ENCODE measurements at regions not wholly inside any gene's neighbourhood (a gene's known extent, or its start where the extent isn't known, plus 50 kb on each side); places are given as distances from the start of the nearest gene placed in this dataset.
A peak's percentile ranks its signal among the peaks of the same experiment; 100 is the strongest.

DNA sequence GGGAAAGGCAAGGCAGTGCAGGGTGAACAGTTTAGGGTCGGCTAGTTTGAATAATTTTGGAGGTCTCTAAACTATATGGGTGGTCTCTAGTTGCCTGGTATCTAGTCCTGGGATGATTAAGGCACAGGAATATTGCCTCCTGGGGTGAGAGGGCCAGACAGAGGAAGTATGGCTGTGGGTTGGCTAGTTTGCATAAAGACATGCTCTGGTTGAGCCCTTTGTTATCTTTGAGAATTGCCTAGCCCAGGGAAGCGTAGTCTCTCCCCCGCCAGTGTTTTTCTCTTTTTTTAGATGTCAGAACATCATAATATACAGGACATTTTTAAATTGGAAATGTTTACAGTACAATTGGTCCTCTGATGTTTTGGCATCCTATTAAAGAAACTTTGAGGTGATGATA lies 163.5 kb downstream of the PWWP3B start:
- POLR2A ChIA-PET = no interaction called here
- 1% methylated on average over 3 of the region's 3 CpGs for WGBS (ENCODE audit: missing lambda C conversion rate)
- FAIRE-seq = no peak

DNA sequence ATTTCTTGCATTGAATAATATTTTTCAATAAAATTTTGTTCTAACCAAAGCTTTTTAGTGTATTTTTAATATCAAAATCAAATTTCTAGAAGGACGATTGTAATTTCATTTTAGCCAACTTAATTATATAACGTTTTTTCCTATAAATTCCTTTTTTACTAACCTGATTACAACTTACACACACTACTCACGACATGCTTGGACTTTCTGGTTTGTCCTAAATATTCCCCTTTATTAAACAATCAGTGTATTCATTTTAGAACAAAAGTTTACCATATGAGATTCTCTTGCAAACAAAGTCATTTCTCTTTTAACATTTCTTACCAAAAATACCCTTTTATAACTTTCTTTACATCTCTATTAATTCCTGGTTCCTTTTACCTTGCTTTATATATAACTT lies 173.7 kb downstream of the PWWP3B start:
- ATAC-seq = no peak
- Histone ChIP-seq H3K4me2 (no peak overlapping the region), H3K4me3 (no peak overlapping the region), H3K9me3 (no peaks in the 10 kb centered on the region), H3K27ac (no peak overlapping the region), H3K4me1 (no peaks in the 10 kb centered on the region)
- CTCF ChIA-PET = no interaction called here
- WGBS (ENCODE audit: missing lambda C conversion rate) = 2% methylated on average over 3 of the region's 3 CpGs
- POLR2A ChIA-PET = no interaction called here
- DNase-seq (ENCODE audit: low read depth in 1 of 2, low spot score in 1 of 2) = peak in 1 of 2 experiments; percentile 2
- FAIRE-seq = peak; percentile 43
- TF ChIP-seq ZFP36 (IDR thresholded peaks at IDR 0.05; ENCODE audit: borderline replicate concordance, partially characterized antibody) = peak; percentile 82
- no peak for TF ChIP-seq CEBPB (IDR thresholded peaks at IDR 0.05)

More for the DNA sequence above, 163.5 kb downstream of the PWWP3B start:
- DNase-seq (ENCODE audit: low read depth in 1 of 2, low spot score in 1 of 2) = no peak
- TF ChIP-seq SMC3 (IDR thresholded peaks at IDR 0.05) (no peak), JUNB (IDR thresholded peaks at IDR 0.05) (no peak), CEBPB (IDR thresholded peaks at IDR 0.05) (no peak), GATA3 (IDR thresholded peaks at IDR 0.05; ENCODE audit: borderline replicate concordance) (no peak), HDAC2 (IDR thresholded peaks at IDR 0.05) (no peak), KDM1A (IDR thresholded peaks at IDR 0.05; ENCODE audit: low read depth) (no peak), HOXB5 (CRISPR knock-in tag; IDR thresholded peaks at IDR 0.05) (no peak), CHD2 (IDR thresholded peaks at IDR 0.05; ENCODE audit: low read length, partially characterized antibody) (no peak), ESRRA (IDR thresholded peaks at IDR 0.05; ENCODE audit: borderline replicate concordance, low read length) (no peak), POLR2AphosphoS2 (conservative IDR thresholded peaks at IDR 0.05; ENCODE audit: low read length) (no peak), ZC3H11A (IDR thresholded peaks at IDR 0.05) (no peak), CBX2 (IDR thresholded peaks at IDR 0.05; ENCODE audit: borderline replicate concordance, low read depth) (no peak), MYC (IDR thresholded peaks at IDR 0.05; ENCODE audit: borderline replicate concordance, low read length) (no peak), EHMT2 (IDR thresholded peaks at IDR 0.05; ENCODE audit: low read depth) (no peak)
- TF ChIP-seq, protein P1, sequence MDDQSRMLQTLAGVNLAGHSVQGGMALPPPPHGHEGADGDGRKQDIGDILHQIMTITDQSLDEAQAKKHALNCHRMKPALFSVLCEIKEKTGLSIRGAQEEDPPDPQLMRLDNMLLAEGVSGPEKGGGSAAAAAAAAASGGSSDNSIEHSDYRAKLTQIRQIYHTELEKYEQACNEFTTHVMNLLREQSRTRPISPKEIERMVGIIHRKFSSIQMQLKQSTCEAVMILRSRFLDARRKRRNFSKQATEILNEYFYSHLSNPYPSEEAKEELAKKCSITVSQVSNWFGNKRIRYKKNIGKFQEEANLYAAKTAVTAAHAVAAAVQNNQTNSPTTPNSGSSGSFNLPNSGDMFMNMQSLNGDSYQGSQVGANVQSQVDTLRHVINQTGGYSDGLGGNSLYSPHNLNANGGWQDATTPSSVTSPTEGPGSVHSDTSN (IDR thresholded peaks at IDR 0.05) = no peak
- no peak overlapping the region for H3K4me3 ChIP-seq
- CTCF ChIA-PET = no interaction called here
- ATAC-seq = no peak
- no peaks in the 10 kb centered on the region for H3K4me1 ChIP-seq
- no peak overlapping the region for H3K4me2 ChIP-seq
- no peak overlapping the region for H3K27ac ChIP-seq
- no peaks in the 10 kb centered on the region for H3K9me3 ChIP-seq

DNA sequence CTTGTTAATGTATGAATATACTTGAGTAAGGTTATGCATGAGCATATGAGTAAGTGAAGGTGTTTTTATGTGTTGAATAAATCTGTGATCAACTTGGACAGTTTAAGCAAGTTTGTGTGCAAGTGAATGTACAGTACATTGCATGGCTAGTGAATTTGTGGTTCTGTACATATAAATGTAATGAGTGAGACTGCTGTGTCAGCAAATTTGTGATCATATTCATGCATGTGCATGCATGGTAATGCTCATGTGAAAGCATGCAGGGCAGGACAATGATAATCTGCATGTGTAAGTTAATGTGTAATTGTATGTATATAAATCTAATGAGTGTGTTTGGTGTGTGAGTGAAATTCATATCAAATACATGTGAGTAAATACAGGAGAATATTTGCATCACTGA lies 188.5 kb downstream of the PWWP3B start:
- ATAC-seq (no peak), DNase-seq (ENCODE audit: low read depth in 1 of 2, low spot score in 1 of 2) (no peak), FAIRE-seq (no peak)
- H3K4me1 ChIP-seq = no peaks in the 10 kb centered on the region
- no peaks in the 10 kb centered on the region for H3K9me3 ChIP-seq
- H3K4me2 ChIP-seq = no peak overlapping the region
- H3K27ac ChIP-seq = no peak overlapping the region
- ChIA-PET POLR2A (no interaction called here), CTCF (no interaction called here)
- no peak overlapping the region for H3K4me3 ChIP-seq
- TF ChIP-seq MAFK (IDR thresholded peaks at IDR 0.05; ENCODE audit: partially characterized antibody) (peak; percentile 94), MAZ (IDR thresholded peaks at IDR 0.05; ENCODE audit: borderline replicate concordance, low read depth, low read length) (no peak), CHD2 (IDR thresholded peaks at IDR 0.05; ENCODE audit: low read length, partially characterized antibody) (no peak), PHF8 (IDR thresholded peaks at IDR 0.05; ENCODE audit: borderline replicate concordance, low read depth) (no peak), HOXA7 (CRISPR knock-in tag; IDR thresholded peaks at IDR 0.05) (no peak)

DNA sequence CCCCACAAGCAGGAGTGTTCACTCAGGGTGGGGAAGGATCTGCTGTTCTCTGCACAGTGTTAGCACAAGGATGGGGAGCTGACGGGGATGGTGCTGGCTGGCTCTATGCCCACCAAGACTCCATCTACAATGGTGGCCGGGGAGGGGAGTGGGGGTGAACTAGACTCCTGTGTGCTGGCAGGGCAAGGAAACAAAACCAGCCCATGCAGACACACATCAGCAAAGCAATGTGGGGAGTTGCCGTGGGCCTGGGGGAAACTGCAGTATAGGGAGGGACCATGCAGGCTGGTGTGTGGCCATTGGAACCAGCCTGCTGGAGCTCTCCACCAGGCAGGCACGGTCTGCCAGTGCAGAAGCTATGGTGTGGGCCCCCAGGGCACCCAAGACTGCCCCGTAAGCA lies 195.1 kb downstream of the PWWP3B start:
- WGBS (ENCODE audit: missing lambda C conversion rate) = no CpG with 5 or more reads among the region's 5 CpGs
- Histone ChIP-seq H3K4me2 (no peak overlapping the region), H3K4me1 (no peaks in the 10 kb centered on the region), H3K9me3 (no peaks in the 10 kb centered on the region), H3K27ac (no peak overlapping the region), H3K4me3 (no peak overlapping the region)
- ChIA-PET POLR2A (no interaction called here), CTCF (interaction anchor here (1.4 kb wide), 1 partner anchor 12 kb away, joined by 3 read pairs; no protein-coding TSS in a partner anchor)
- FAIRE-seq = no peak
- ATAC-seq = no peak
- DNase-seq (ENCODE audit: low read depth in 1 of 2, low spot score in 1 of 2) = no peak
- TF ChIP-seq POLR2AphosphoS2 (conservative IDR thresholded peaks at IDR 0.05; ENCODE audit: low read length) = no peak
- no peak for TF ChIP-seq RARB (CRISPR knock-in tag; IDR thresholded peaks at IDR 0.05)
- TF ChIP-seq PHF8 (IDR thresholded peaks at IDR 0.05; ENCODE audit: borderline replicate concordance, low read depth) = no peak
- no peak for TF ChIP-seq RFX5 (IDR thresholded peaks at IDR 0.05)
- TF ChIP-seq, protein P2, sequence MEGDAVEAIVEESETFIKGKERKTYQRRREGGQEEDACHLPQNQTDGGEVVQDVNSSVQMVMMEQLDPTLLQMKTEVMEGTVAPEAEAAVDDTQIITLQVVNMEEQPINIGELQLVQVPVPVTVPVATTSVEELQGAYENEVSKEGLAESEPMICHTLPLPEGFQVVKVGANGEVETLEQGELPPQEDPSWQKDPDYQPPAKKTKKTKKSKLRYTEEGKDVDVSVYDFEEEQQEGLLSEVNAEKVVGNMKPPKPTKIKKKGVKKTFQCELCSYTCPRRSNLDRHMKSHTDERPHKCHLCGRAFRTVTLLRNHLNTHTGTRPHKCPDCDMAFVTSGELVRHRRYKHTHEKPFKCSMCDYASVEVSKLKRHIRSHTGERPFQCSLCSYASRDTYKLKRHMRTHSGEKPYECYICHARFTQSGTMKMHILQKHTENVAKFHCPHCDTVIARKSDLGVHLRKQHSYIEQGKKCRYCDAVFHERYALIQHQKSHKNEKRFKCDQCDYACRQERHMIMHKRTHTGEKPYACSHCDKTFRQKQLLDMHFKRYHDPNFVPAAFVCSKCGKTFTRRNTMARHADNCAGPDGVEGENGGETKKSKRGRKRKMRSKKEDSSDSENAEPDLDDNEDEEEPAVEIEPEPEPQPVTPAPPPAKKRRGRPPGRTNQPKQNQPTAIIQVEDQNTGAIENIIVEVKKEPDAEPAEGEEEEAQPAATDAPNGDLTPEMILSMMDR (IDR thresholded peaks at IDR 0.05) = no peak
- TF ChIP-seq HOXA7 (CRISPR knock-in tag; IDR thresholded peaks at IDR 0.05) = no peak
- TF ChIP-seq, protein P3, sequence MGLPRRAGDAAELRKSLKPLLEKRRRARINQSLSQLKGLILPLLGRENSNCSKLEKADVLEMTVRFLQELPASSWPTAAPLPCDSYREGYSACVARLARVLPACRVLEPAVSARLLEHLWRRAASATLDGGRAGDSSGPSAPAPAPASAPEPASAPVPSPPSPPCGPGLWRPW (IDR thresholded peaks at IDR 0.05) = no peak
- no peak for TF ChIP-seq ZSCAN20 (CRISPR knock-in tag; IDR thresholded peaks at IDR 0.05)
- TF ChIP-seq HDAC2 (IDR thresholded peaks at IDR 0.05) = no peak
- TF ChIP-seq ZC3H11A (IDR thresholded peaks at IDR 0.05) = no peak
- no peak for TF ChIP-seq EHF (CRISPR knock-in tag; IDR thresholded peaks at IDR 0.05)
- TF ChIP-seq, protein P4, sequence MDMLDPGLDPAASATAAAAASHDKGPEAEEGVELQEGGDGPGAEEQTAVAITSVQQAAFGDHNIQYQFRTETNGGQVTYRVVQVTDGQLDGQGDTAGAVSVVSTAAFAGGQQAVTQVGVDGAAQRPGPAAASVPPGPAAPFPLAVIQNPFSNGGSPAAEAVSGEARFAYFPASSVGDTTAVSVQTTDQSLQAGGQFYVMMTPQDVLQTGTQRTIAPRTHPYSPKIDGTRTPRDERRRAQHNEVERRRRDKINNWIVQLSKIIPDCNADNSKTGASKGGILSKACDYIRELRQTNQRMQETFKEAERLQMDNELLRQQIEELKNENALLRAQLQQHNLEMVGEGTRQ (IDR thresholded peaks at IDR 0.05) = no peak
- TF ChIP-seq FOSB (CRISPR knock-in tag; IDR thresholded peaks at IDR 0.05) = no peak
- TF ChIP-seq, protein P5, sequence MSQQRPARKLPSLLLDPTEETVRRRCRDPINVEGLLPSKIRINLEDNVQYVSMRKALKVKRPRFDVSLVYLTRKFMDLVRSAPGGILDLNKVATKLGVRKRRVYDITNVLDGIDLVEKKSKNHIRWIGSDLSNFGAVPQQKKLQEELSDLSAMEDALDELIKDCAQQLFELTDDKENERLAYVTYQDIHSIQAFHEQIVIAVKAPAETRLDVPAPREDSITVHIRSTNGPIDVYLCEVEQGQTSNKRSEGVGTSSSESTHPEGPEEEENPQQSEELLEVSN (IDR thresholded peaks at IDR 0.05; ENCODE audit: borderline replicate concordance, low read depth) = no peak
- TF ChIP-seq MAFK (IDR thresholded peaks at IDR 0.05; ENCODE audit: partially characterized antibody) = no peak
